Sigmoid colon (tissue), 4 donors: ENCODE measurements at regions not wholly inside any gene's neighbourhood (a gene's known extent, or its start where the extent isn't known, plus 50 kb on each side); places are given as distances from the start of the nearest gene placed in this dataset.

Experiments
- CTCF ChIP-seq, 4 experiments: fragments of 450-650 bp in 3 of 4; fragments of 200-600 bp in 1 of 4; IDR thresholded peaks; one replicate each; pipeline ENCODE4 v1.5.1; 2016 to 2019; ENCODE audit warnings: antibody characterized with exemption in 4 of 4, mild to moderate bottlenecking in 3 of 4, moderate library complexity in 2 of 4
- EP300 ChIP-seq, 4 donors: sonication (generic); formaldehyde crosslinking; IDR thresholded peaks; one replicate each; pipeline ENCODE4 v1.6.1; 2017; ENCODE audit warnings: antibody characterized with exemption in 4 of 4
- POLR2A ChIP-seq, 2 donors: fragments of 450-650 bp; IDR thresholded peaks; one replicate each; pipeline ENCODE4 v1.6.1; 2016; ENCODE audit warnings: antibody characterized with exemption in 2 of 2, mild to moderate bottlenecking in 2 of 2, moderate library complexity in 2 of 2
- POLR2AphosphoS5 ChIP-seq, 4 donors: sonication (generic); formaldehyde crosslinking; IDR thresholded peaks; one replicate each; pipeline ENCODE4 v1.6.1; 2017; ENCODE audit warnings: antibody characterized with exemption in 4 of 4

DNA sequence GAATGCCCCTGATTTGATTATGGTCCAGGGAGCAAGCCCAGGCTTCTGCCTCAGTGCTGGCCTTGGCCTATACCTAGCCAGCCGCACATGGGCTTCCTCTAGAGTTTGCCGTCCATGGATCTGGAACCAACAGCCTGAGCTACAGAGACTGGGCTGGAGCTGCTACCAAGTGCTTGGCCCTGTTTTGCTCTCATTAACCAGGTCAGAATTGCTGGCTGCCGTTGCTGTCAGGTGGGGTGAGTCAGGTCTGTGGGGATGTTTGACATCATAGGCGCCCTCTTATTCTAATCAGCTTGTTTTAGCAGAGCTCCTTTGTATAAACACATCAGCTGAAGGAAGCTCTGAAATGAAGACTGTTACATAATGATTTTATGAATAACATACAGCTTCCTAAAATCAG, 83.1 kb upstream of the PHACTR2 start:
- TF ChIP-seq POLR2A (IDR thresholded peaks at IDR 0.05) (no peak), CTCF (IDR thresholded peaks at IDR 0.05) (no peak), POLR2AphosphoS5 (IDR thresholded peaks at IDR 0.05) (no peak), EP300 (IDR thresholded peaks at IDR 0.05) (no peak)
